ENCODE measurements at regions not wholly inside any gene's neighbourhood (a gene's known extent, or its start where the extent isn't known, plus 50 kb on each side); places are given as distances from the start of the nearest gene placed in this dataset.

DNA sequence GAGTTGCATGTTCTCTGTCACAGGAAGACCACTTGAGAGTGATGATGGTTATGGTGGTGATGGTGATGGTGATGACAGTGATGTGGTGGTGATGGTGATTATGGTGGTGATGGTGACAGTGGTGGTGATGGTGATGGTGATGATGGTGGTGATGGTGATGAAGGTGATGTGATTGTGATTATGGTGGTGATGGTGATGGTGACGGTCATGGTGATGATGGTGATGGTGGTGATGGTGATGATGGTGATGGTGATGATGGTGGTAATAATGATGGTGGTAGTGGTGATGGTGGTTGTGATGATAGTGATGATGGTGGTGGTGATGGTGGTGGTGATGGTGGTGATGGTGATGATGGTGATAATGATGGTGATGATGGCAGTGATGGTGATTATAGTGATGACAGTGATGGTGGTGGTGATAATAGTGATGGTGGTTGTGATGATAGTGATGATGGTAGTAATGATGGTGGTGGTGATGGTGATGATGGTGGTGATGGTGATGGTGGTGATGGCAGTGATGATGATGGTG, 93.7 kb downstream of the ASB1 start:
- TF ChIP-seq HOXA7 (CRISPR knock-in tag; IDR thresholded peaks at IDR 0.05; ENCODE audit: borderline replicate concordance) (no peak), ZNF10 (tag by site-specific recombination; IDR thresholded peaks at IDR 0.05) (no peak), ZSCAN23 (tag by site-specific recombination; IDR thresholded peaks at IDR 0.05) (no peak), ZNF501 (tag by site-specific recombination; IDR thresholded peaks at IDR 0.05) (no peak), SCRT2 (tag by site-specific recombination; IDR thresholded peaks at IDR 0.05) (no peak), ZNF843 (tag by site-specific recombination; IDR thresholded peaks at IDR 0.05) (no peak), SETDB1 (IDR thresholded peaks at IDR 0.05; ENCODE audit: insufficient read length, low read length) (no peak), ZFP41 (tag by site-specific recombination; IDR thresholded peaks at IDR 0.05; ENCODE audit: borderline replicate concordance) (no peak), SP2 (tag by site-specific recombination; IDR thresholded peaks at IDR 0.05) (no peak), ZBTB7A (tag by site-specific recombination; IDR thresholded peaks at IDR 0.05; ENCODE audit: low read depth) (no peak)
- TF ChIP-seq, protein P1, sequence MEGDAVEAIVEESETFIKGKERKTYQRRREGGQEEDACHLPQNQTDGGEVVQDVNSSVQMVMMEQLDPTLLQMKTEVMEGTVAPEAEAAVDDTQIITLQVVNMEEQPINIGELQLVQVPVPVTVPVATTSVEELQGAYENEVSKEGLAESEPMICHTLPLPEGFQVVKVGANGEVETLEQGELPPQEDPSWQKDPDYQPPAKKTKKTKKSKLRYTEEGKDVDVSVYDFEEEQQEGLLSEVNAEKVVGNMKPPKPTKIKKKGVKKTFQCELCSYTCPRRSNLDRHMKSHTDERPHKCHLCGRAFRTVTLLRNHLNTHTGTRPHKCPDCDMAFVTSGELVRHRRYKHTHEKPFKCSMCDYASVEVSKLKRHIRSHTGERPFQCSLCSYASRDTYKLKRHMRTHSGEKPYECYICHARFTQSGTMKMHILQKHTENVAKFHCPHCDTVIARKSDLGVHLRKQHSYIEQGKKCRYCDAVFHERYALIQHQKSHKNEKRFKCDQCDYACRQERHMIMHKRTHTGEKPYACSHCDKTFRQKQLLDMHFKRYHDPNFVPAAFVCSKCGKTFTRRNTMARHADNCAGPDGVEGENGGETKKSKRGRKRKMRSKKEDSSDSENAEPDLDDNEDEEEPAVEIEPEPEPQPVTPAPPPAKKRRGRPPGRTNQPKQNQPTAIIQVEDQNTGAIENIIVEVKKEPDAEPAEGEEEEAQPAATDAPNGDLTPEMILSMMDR (tag by site-specific recombination; IDR thresholded peaks at IDR 0.05) = no peak
